Glomerular visceral epithelial cell (primary cell): ENCODE measurements at regions not wholly inside any gene's neighbourhood (a gene's known extent, or its start where the extent isn't known, plus 50 kb on each side); places are given as distances from the start of the nearest gene placed in this dataset.

Experiments
- DNase-seq: peaks from one replicate; pipeline ENCODE4 v3.0.0-alpha.2; 2016; ENCODE audit errors: extremely low spot score

- DNase-seq: no peak
These were observed 57.0 kb upstream of the LMX1B start for GRCh38 chr9:126556560-126557250.

GRCh38 chr9:126558051-126558665 lies 55.6 kb upstream of the LMX1B start:
- DNase-seq: peak; percentile 47

- no peak for DNase-seq
These were observed 54.4 kb upstream of the LMX1B start for GRCh38 chr9:126559296-126559695.

- DNase-seq: no peak
These were observed 52.1 kb upstream of the LMX1B start for GRCh38 chr9:126561582-126561981.

GRCh38 chr9:126563556-126563955 lies 50.2 kb upstream of the LMX1B start:
- DNase-seq: peak; percentile 2
